Neural cell (in vitro differentiated cells): ENCODE measurements at regions not wholly inside any gene's neighbourhood (a gene's known extent, or its start where the extent isn't known, plus 50 kb on each side); places are given as distances from the start of the nearest gene placed in this dataset.
"Not testable (repeated sequence)": the region's sequence is repeated elsewhere in the genome, so short reads cannot be mapped to it uniquely, and the experiment has no call there.

Source experiments
- H2AFZ ChIP-seq: fragments of 200-600, 300-800 bp; sonication (generic), shearing (Covaris generic); 2 replicates; pipeline ENCODE4 v1.6.0; 2014; ENCODE audit warnings: low read depth, mild to moderate bottlenecking, antibody characterized with exemption, low read length, moderate library complexity
- H3F3A ChIP-seq: fragments of 200-600 bp; shearing (Covaris generic); 2 replicates; pipeline ENCODE4 v1.6.1; 2016; ENCODE audit warnings: mild to moderate bottlenecking, moderate library complexity, mixed read lengths, antibody characterized with exemption, low read length; ENCODE audit not compliant: insufficient read depth, poor library complexity, severe bottlenecking
- H3K27ac ChIP-seq: fragments of 200-600, 300-800 bp; sonication (generic), shearing (Covaris generic); 2 replicates; pipeline ENCODE4 v1.5.1; 2014; ENCODE audit warnings: mild to moderate bottlenecking, low read length, moderate library complexity
- H3K27me3 ChIP-seq: fragments of 300-800, 200-600 bp; sonication (generic), shearing (Covaris generic); 2 replicates; pipeline ENCODE4 v1.6.0; 2014; ENCODE audit warnings: mild to moderate bottlenecking, low read depth, low read length, moderate library complexity; ENCODE audit not compliant: insufficient read depth
- H3K36me3 ChIP-seq: fragments of 300-800, 200-600 bp; sonication (generic), shearing (Covaris generic); 2 replicates; pipeline ENCODE4 v1.5.1; 2014; ENCODE audit warnings: mild to moderate bottlenecking, antibody characterized with exemption, low read length, moderate library complexity; ENCODE audit not compliant: insufficient read depth
- H3K4me2 ChIP-seq: fragments of 300-800, 200-600 bp; sonication (generic), shearing (Covaris generic); 2 replicates; pipeline ENCODE4 v1.6.0; 2014; ENCODE audit warnings: mild to moderate bottlenecking, low read length
- H3K4me3 ChIP-seq: fragments of 300-800, 200-600 bp; sonication (generic), shearing (Covaris generic); 2 replicates; pipeline ENCODE4 v1.5.1; 2014; ENCODE audit warnings: mild to moderate bottlenecking, low read length, moderate library complexity
- H3K79me2 ChIP-seq: fragments of 200-600 bp; shearing (Covaris generic); replicated peaks from 2 replicates; pipeline ENCODE4 v1.6.0; 2014; ENCODE audit warnings: mild to moderate bottlenecking, low read length, moderate library complexity; ENCODE audit not compliant: insufficient read depth
- H3K9ac ChIP-seq: fragments of 300-800, 200-600 bp; sonication (generic), shearing (Covaris generic); 2 replicates; pipeline ENCODE4 v1.6.1; 2016; ENCODE audit warnings: mild to moderate bottlenecking, low read length, mixed read lengths
- H3K9me2 ChIP-seq: fragments of 200-600 bp; shearing (Covaris generic); 2 replicates; pipeline ENCODE4 v1.6.1; 2016; ENCODE audit warnings: mild to moderate bottlenecking, low read length, mixed read lengths; ENCODE audit not compliant: insufficient read depth
- H3K9me3 ChIP-seq: fragments of 200-600, 300-800 bp; sonication (generic), shearing (Covaris generic); 2 replicates; pipeline ENCODE4 v1.6.1; 2016; ENCODE audit warnings: mild to moderate bottlenecking, mixed run types, low read length, moderate library complexity, mixed read lengths
- H4K20me1 ChIP-seq: fragments of 200-600 bp; shearing (Covaris generic); 2 replicates; pipeline ENCODE4 v1.6.1; 2016; ENCODE audit warnings: mild to moderate bottlenecking, mixed run types; ENCODE audit not compliant: insufficient read depth

DNA sequence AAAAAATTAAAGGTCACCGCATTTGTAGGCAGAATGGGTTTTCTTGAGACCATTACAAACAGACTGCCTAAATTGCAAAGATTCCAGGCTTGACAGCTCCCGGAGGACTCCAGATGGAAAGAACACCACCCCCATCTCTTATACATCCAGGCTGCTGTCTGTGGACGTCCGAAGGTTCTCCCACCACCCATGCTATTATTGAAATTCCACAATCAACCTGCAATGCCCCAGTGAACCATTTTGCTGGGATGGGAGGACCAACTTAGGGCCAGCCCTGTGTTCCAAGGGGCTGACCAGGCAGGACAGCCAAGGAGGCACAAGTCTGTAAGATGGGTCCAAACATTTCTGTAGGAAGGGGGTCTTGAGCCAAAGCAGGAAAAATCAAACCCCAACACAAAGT, 122.7 kb downstream of the NPIPA8 start:
- not testable (repeated sequence) for H2AFZ ChIP-seq, H3K27ac ChIP-seq, H3K4me3 ChIP-seq, H3K4me2 ChIP-seq, H3F3A ChIP-seq, H3K9me2 ChIP-seq, H3K36me3 ChIP-seq, H3K27me3 ChIP-seq, H3K79me2 ChIP-seq, H4K20me1 ChIP-seq, H3K9ac ChIP-seq, H3K9me3 ChIP-seq

DNA sequence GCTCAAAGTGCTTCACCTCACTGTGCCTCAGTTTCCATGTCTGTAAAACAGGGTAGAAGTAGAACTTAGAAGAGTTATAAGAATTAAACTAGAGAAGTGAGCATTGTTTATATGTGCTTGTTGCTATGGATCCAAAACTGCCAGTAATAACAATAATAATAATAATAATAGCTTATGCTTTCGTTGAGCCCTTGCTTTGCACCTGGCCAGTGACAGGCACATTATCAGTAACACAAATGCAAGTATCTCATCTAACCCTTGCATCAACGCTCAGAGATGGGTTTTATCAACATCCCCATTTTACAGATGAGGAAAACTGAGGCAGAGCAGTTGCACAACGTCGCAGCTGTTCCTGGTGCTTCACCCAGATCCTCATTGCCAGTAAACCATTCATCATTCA, 125.0 kb downstream of the NPIPA8 start:
- not testable (repeated sequence) for H2AFZ ChIP-seq, H3K9ac ChIP-seq, H3K27ac ChIP-seq, H3K4me2 ChIP-seq, H3K9me2 ChIP-seq, H3K36me3 ChIP-seq, H3F3A ChIP-seq, H3K27me3 ChIP-seq, H4K20me1 ChIP-seq, H3K4me3 ChIP-seq, H3K79me2 ChIP-seq, H3K9me3 ChIP-seq

DNA sequence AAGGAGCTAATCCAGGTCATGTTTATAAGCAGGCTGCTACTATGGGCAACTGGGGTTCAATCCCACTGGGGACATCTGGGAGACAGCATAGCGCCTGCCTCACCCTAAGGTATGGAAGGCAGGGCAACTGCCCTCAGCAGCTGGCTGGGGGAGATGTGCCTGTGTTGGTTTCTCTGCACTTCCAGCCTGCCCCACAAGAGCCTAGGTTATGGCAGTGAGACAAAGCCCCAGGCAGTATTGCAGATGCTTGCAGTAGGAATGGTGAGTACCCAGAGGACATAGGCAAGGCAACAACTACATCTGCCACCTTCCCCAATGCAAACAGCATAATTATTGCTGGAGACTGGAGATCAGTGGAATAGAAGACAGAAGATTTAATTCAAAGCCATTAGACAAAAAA, 131.8 kb downstream of the NPIPA8 start:
- not testable (repeated sequence) for H3K4me3 ChIP-seq, H3K79me2 ChIP-seq, H3K9me3 ChIP-seq, H3K9me2 ChIP-seq, H3F3A ChIP-seq, H3K36me3 ChIP-seq, H3K4me2 ChIP-seq, H3K9ac ChIP-seq, H3K27me3 ChIP-seq, H2AFZ ChIP-seq, H4K20me1 ChIP-seq, H3K27ac ChIP-seq

DNA sequence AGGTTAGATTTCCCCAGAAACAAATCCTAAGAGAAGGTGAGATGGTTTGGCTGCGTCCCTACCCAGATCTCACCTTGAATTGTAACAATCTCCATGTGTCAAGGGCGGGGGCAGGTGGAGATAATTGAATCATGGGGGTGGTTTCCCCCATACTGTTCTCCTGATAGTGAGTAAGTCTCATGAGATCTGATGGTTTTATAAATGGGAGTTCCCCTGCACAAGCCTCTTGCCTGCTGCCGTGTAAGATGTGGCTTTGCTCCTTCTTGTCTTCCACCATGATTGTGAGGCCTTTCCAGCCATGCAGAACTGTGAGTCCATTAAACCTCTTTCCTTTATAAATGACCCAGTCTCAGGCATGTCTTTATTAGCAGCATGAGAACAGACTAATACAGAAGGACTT, 132.2 kb downstream of the NPIPA8 start:
- not testable (repeated sequence) for H3K9me2 ChIP-seq, H3F3A ChIP-seq, H3K36me3 ChIP-seq, H3K27me3 ChIP-seq, H2AFZ ChIP-seq, H3K4me3 ChIP-seq, H3K79me2 ChIP-seq, H3K27ac ChIP-seq, H3K9me3 ChIP-seq, H4K20me1 ChIP-seq, H3K4me2 ChIP-seq, H3K9ac ChIP-seq

DNA sequence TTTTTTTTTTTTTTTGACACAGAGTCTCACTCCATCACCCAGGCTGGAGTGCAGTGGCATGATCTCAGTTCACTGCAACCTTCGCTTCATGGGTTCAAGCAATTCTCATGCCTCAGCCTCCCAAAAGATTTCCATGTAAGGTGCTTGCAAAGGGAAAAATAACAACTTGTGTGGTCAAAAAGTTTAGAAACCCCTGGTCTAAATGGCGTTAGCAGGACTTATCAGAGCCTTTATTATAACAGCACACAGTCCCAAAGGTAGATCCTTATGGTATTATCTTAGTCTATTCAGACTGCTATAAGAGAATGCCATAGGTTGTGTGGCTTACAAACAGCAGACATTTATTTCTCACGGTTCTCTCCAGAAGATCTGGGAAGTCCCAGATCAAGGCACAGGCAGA, 135.0 kb downstream of the NPIPA8 start:
- H3F3A ChIP-seq, H3K4me3 ChIP-seq, H3K36me3 ChIP-seq, H3K79me2 ChIP-seq, H3K27me3 ChIP-seq, H3K4me2 ChIP-seq, H3K9me3 ChIP-seq, H4K20me1 ChIP-seq, H3K9ac ChIP-seq, H2AFZ ChIP-seq, H3K9me2 ChIP-seq, H3K27ac ChIP-seq: not testable (repeated sequence)

DNA sequence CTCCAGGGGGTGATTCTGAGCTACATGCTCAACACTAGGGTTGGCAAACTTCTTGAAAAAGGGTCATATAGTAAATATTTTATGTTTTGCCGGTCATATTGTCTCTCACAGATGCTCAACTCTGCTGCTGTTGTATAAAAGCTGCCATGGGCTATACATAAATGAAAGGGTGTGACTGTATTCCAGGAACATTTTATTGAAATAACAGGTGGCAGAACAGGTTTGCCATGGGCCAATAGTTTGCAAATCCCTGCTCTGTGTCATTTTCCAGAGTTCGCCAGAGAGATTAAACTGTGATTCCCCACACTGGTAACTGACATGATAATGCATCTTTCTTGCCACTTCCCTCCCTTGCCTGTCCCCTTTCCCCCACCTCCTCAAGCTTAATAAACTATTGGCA, 144.1 kb downstream of the NPIPA8 start:
- H2AFZ ChIP-seq, H3K4me3 ChIP-seq, H3K27ac ChIP-seq, H3F3A ChIP-seq, H3K4me2 ChIP-seq, H3K9me2 ChIP-seq, H3K9me3 ChIP-seq, H3K9ac ChIP-seq, H3K36me3 ChIP-seq, H4K20me1 ChIP-seq, H3K79me2 ChIP-seq, H3K27me3 ChIP-seq: not testable (repeated sequence)

DNA sequence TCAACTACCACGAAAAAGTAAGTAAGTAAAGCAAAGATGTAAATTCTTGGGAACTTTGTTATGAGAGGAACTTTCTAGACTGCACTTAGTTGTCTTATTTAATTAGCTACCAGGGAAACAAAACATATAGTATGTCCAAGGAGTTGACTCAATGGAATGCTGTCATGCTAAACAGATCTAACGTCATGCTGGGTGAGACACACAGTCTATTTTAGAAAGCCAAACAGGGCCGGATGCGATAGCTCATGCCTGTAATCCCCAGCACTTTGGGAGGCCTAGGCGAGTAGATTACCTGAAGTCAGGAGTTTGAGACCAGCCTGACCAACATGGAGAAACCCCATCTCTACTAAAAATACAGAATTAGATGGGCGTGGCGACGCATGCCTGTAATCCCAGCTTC, 146.4 kb downstream of the NPIPA8 start:
- not testable (repeated sequence) for H2AFZ ChIP-seq, H3K9me3 ChIP-seq, H3K79me2 ChIP-seq, H4K20me1 ChIP-seq, H3K4me3 ChIP-seq, H3K36me3 ChIP-seq, H3K27me3 ChIP-seq, H3K27ac ChIP-seq, H3K9ac ChIP-seq, H3K4me2 ChIP-seq, H3F3A ChIP-seq, H3K9me2 ChIP-seq

DNA sequence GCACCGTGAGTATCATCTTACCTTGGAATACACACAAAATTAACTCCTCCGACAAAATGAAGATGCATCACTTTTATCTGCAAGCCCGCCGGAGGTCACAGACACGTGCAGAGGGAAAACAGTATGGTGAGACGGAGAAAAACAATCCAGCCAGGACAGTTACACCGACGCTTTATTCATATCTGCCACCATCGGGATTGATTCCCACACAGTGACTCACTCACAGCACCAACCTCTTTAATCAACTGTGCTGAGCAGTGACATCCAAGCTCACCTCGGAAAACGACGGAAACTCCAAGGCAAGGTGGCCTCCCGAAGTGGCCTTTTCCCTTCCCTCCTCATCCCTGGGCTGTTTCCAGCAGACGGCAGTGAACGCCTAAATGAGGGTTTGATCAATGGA, 151.8 kb downstream of the NPIPA8 start:
- H2AFZ ChIP-seq, H3K9ac ChIP-seq, H4K20me1 ChIP-seq, H3K27me3 ChIP-seq, H3K9me3 ChIP-seq, H3K27ac ChIP-seq, H3K9me2 ChIP-seq, H3K36me3 ChIP-seq, H3K4me3 ChIP-seq, H3K4me2 ChIP-seq, H3K79me2 ChIP-seq, H3F3A ChIP-seq: not testable (repeated sequence)
